ENCODE measurements at regions not wholly inside any gene's neighbourhood (a gene's known extent, or its start where the extent isn't known, plus 50 kb on each side); places are given as distances from the start of the nearest gene placed in this dataset.
"Not testable (repeated sequence)": the region's sequence is repeated elsewhere in the genome, so short reads cannot be mapped to it uniquely, and the experiment has no call there.

GRCh38 chr1:78331799-78332198, 159.0 kb upstream of the PTGFR start:
- no peak overlapping the region for H3K4me3 ChIP-seq (ENCODE audit: low read depth, low read length)
- no peak for DNase-seq (ENCODE audit: extremely low spot score)
- no peak overlapping the region for H3K27ac ChIP-seq (ENCODE audit: low read depth)
- no peaks in the 10 kb centered on the region for H3K4me1 ChIP-seq (ENCODE audit: insufficient read depth)
- H3K36me3 ChIP-seq (ENCODE audit: insufficient read depth) = no peaks in the 10 kb centered on the region
- WGBS = 84% methylated on average over 1 of the region's 1 CpG

DNA sequence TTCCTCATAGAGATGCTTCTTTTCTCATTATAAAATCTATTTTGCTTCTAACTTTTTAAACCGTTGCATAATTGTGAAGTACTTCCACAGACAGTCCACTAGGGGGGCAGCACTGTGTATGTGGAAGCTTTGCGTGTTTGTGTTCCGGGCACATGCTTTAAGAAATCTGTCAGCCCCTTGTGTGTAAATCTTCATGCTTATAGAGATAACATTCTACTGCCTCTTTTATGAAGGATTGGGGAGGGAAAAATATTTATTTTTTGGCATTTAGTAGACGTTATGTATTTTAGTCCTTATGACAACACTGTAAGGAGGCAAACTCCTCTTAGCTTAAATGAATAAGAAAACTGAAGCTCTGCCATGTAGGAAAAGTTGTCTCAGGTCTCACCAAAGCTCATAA, 157.3 kb upstream of the PTGFR start:
- Histone ChIP-seq H3K4me3 (ENCODE audit: low read depth, low read length) (no peak overlapping the region), H3K4me1 (ENCODE audit: insufficient read depth) (no peaks in the 10 kb centered on the region), H3K36me3 (ENCODE audit: insufficient read depth) (no peaks in the 10 kb centered on the region), H3K27ac (ENCODE audit: low read depth) (no peak overlapping the region)
- peak; percentile 37 for DNase-seq (ENCODE audit: extremely low spot score)
- 18% methylated on average over 4 of the region's 4 CpGs for WGBS

GRCh38 chr1:78334114-78334513, 156.7 kb upstream of the PTGFR start:
- no peaks in the 10 kb centered on the region for H3K4me1 ChIP-seq (ENCODE audit: insufficient read depth)
- H3K36me3 ChIP-seq (ENCODE audit: insufficient read depth) = no peaks in the 10 kb centered on the region
- WGBS = 63% methylated on average over 2 of the region's 2 CpGs
- no peak overlapping the region for H3K4me3 ChIP-seq (ENCODE audit: low read depth, low read length)
- DNase-seq (ENCODE audit: extremely low spot score) = no peak
- no peak overlapping the region for H3K27ac ChIP-seq (ENCODE audit: low read depth)

DNA sequence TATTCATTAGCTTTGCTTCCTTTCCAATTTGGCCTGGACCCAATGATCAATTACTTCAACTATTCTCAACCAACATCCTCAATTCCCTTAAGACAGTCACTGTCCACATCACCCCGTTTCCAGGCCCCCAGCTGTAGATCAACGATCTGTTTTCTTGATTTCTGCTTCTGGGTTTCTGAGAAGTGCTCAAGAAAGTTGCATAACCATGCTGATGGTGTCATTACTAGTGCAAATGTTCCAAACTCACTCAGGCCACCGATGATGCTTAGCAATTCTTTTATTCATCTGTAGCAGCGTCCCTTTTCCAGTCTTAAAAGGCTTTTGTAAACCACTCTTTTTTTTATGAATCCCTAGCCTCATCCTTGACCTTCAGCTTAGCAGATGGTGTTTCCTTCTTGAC, 155.8 kb upstream of the PTGFR start:
- Histone ChIP-seq H3K36me3 (ENCODE audit: insufficient read depth) (no peaks in the 10 kb centered on the region), H3K27ac (ENCODE audit: low read depth) (no peak overlapping the region), H3K4me1 (ENCODE audit: insufficient read depth) (no peaks in the 10 kb centered on the region), H3K4me3 (ENCODE audit: low read depth, low read length) (no peak overlapping the region)
- DNase-seq (ENCODE audit: extremely low spot score) = no peak
- WGBS = 70% methylated on average over 4 of the region's 4 CpGs

GRCh38 chr1:78336751-78337150, 154.0 kb upstream of the PTGFR start:
- not testable (repeated sequence) for H3K4me3 ChIP-seq (ENCODE audit: low read depth, low read length); H3K4me1 ChIP-seq (ENCODE audit: insufficient read depth); DNase-seq (ENCODE audit: extremely low spot score); H3K36me3 ChIP-seq (ENCODE audit: insufficient read depth); H3K27ac ChIP-seq (ENCODE audit: low read depth)
- WGBS = 92% methylated on average over 3 of the region's 3 CpGs

GRCh38 chr1:78339490-78339889, 151.3 kb upstream of the PTGFR start:
- 89% methylated on average over 1 of the region's 1 CpG for WGBS
- Histone ChIP-seq H3K4me3 (ENCODE audit: low read depth, low read length) (no peak overlapping the region), H3K36me3 (ENCODE audit: insufficient read depth) (no peaks in the 10 kb centered on the region), H3K27ac (ENCODE audit: low read depth) (no peak overlapping the region), H3K4me1 (ENCODE audit: insufficient read depth) (no peaks in the 10 kb centered on the region)
- no peak for DNase-seq (ENCODE audit: extremely low spot score)

- no peak overlapping the region for H3K4me3 ChIP-seq (ENCODE audit: low read depth, low read length)
- no peaks in the 10 kb centered on the region for H3K4me1 ChIP-seq (ENCODE audit: insufficient read depth)
- H3K27ac ChIP-seq (ENCODE audit: low read depth) = no peak overlapping the region
- no peak for DNase-seq (ENCODE audit: extremely low spot score)
- H3K36me3 ChIP-seq (ENCODE audit: insufficient read depth) = no peaks in the 10 kb centered on the region
Measured at GRCh38 chr1:78340006-78340405, 150.8 kb upstream of the PTGFR start.

- H3K4me3 ChIP-seq (ENCODE audit: low read depth, low read length) = no peak overlapping the region
- DNase-seq (ENCODE audit: extremely low spot score) = no peak
- H3K27ac ChIP-seq (ENCODE audit: low read depth) = no peak overlapping the region
- no peaks in the 10 kb centered on the region for H3K36me3 ChIP-seq (ENCODE audit: insufficient read depth)
- H3K4me1 ChIP-seq (ENCODE audit: insufficient read depth) = no peaks in the 10 kb centered on the region
Measured at GRCh38 chr1:78348496-78349284, 142.1 kb upstream of the PTGFR start.

GRCh38 chr1:78351551-78352216, 139.1 kb upstream of the PTGFR start:
- no peaks in the 10 kb centered on the region for H3K36me3 ChIP-seq (ENCODE audit: insufficient read depth)
- 82% methylated on average over 2 of the region's 2 CpGs for WGBS
- no peaks in the 10 kb centered on the region for H3K4me1 ChIP-seq (ENCODE audit: insufficient read depth)
- H3K27ac ChIP-seq (ENCODE audit: low read depth) = no peak overlapping the region
- no peak for DNase-seq (ENCODE audit: extremely low spot score)
- no peak overlapping the region for H3K4me3 ChIP-seq (ENCODE audit: low read depth, low read length)

DNA sequence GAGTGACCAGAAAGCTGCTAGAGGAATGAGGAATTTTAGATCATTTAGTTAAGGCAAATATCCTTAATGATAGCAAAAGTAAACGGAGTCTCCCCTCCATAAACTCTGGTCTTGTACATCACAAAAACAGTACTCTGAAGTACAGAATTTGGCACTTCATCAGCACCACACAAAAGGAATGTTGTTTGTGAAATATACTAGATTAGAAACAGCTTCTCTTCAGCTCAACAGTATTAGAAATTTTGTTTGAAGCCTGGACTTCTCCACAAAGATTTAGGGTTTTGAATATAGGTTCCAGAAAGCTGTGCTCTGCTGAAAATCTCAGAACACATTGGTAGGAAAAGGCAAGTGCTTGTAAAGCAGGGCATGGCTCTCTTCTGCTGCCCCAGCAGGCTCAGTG, 135.1 kb upstream of the PTGFR start:
- Histone ChIP-seq H3K27ac (ENCODE audit: low read depth) (no peak overlapping the region), H3K4me1 (ENCODE audit: insufficient read depth) (no peaks in the 10 kb centered on the region), H3K4me3 (ENCODE audit: low read depth, low read length) (no peak overlapping the region), H3K36me3 (ENCODE audit: insufficient read depth) (no peaks in the 10 kb centered on the region)
- no peak for DNase-seq (ENCODE audit: extremely low spot score)
- 16% methylated on average over 1 of the region's 1 CpG for WGBS

DNA sequence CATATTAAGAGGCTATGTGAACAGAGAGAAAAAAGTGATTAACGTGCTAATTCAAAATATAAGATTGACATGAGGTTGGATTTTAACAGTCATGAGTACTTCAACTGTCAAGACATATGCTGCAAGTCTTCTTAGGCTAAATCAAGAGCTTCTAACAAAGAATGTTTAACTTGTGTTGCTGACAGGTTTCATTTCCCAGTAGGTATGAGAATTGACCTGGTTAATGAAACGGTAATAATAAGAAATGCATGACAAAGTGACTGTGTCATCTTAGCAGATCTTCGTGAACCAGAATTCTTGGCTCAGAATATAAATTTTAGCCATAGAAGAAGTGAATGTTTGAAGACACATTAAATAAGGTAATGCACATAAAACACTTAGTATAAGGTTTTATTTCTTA, 132.6 kb upstream of the PTGFR start:
- Histone ChIP-seq H3K36me3 (ENCODE audit: insufficient read depth) (no peaks in the 10 kb centered on the region), H3K4me3 (ENCODE audit: low read depth, low read length) (no peak overlapping the region), H3K27ac (ENCODE audit: low read depth) (no peak overlapping the region), H3K4me1 (ENCODE audit: insufficient read depth) (no peaks in the 10 kb centered on the region)
- DNase-seq (ENCODE audit: extremely low spot score) = no peak
- whole genome bisulfite sequencing = 92% methylated on average over 3 of the region's 3 CpGs

- Histone ChIP-seq H3K36me3 (ENCODE audit: insufficient read depth) (no peaks in the 10 kb centered on the region), H3K4me3 (ENCODE audit: low read depth, low read length) (no peak overlapping the region), H3K4me1 (ENCODE audit: insufficient read depth) (no peaks in the 10 kb centered on the region), H3K27ac (ENCODE audit: low read depth) (no peak overlapping the region)
- DNase-seq (ENCODE audit: extremely low spot score) = no peak
Measured at GRCh38 chr1:78359666-78360065, 131.1 kb upstream of the PTGFR start.

DNA sequence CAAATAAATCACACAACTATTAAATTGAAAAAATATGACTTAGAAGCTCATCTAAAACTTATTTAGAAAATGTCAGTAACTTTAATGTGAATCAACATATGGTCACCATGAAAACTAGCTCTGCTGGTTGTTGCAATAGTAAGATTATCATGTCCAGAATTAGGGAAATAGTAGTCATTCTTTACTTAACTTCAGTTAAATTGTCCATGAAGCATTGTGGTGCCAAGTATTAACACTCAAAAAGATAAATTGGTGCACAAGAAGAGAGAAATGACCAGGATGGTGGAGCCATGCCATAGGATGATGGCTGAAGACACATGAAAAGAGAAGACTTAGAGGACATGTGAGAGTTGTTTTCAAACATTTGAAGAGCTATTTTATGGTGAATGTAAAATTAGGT, 130.2 kb upstream of the PTGFR start:
- no peak for DNase-seq (ENCODE audit: extremely low spot score)
- H3K4me3 ChIP-seq (ENCODE audit: low read depth, low read length) = no peak overlapping the region
- H3K27ac ChIP-seq (ENCODE audit: low read depth) = no peak overlapping the region

GRCh38 chr1:78367700-78368099, 123.1 kb upstream of the PTGFR start:
- no peak for DNase-seq (ENCODE audit: extremely low spot score)
- no peak overlapping the region for H3K27ac ChIP-seq (ENCODE audit: low read depth)
- no peak overlapping the region for H3K4me3 ChIP-seq (ENCODE audit: low read depth, low read length)
- H3K4me1 ChIP-seq (ENCODE audit: insufficient read depth) = no peaks in the 10 kb centered on the region
- WGBS = 88% methylated on average over 1 of the region's 1 CpG
- H3K36me3 ChIP-seq (ENCODE audit: insufficient read depth) = no peaks in the 10 kb centered on the region

More for the DNA sequence above, 130.2 kb upstream of the PTGFR start:
- Histone ChIP-seq H3K4me1 (ENCODE audit: insufficient read depth) (no peaks in the 10 kb centered on the region), H3K36me3 (ENCODE audit: insufficient read depth) (no peaks in the 10 kb centered on the region)

Measured in urinary bladder (tissue), 3 donors.